ENCODE measurements at regions not wholly inside any gene's neighbourhood (a gene's known extent, or its start where the extent isn't known, plus 50 kb on each side); places are given as distances from the start of the nearest gene placed in this dataset.
"Not testable (repeated sequence)": the region's sequence is repeated elsewhere in the genome, so short reads cannot be mapped to it uniquely, and the experiment has no call there.

DNA sequence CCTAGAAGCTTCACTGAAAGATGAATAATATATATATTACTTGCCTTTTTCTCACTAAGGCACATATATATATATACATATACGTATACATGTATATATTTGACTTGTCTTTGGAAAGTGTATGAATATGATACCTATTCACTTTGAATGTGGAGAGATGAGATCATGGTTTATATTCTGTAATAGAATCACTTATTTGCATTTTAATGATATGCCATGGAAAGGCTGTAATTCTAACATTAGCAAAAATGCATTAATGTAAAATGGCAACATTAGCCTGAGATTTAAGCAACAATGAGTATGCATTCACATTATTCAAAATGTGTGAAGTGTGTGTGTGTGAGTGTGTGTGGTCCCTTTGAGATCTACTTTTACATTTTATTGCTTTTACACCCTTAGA lies 54.5 kb upstream of the PRKD1 start:
- Histone ChIP-seq H3K36me3 (ENCODE audit: insufficient read depth, low read length) (no peaks in the 10 kb centered on the region), H3K27me3 (ENCODE audit: insufficient read depth, low read length) (no peaks in the 10 kb centered on the region), H3K9ac (ENCODE audit: low read depth, low read length) (no peak overlapping the region), H3K27ac (ENCODE audit: low read depth, low read length) (no peak overlapping the region), H3K9me3 (ENCODE audit: insufficient read depth, low read depth, low read length) (no peaks in the 10 kb centered on the region), H3K4me3 (ENCODE audit: low read length) (no peak overlapping the region), H3K4me1 (ENCODE audit: insufficient read depth, low read length) (no peaks in the 10 kb centered on the region)
- WGBS, result no CpG with 5 or more reads among the region's 1 CpG

DNA sequence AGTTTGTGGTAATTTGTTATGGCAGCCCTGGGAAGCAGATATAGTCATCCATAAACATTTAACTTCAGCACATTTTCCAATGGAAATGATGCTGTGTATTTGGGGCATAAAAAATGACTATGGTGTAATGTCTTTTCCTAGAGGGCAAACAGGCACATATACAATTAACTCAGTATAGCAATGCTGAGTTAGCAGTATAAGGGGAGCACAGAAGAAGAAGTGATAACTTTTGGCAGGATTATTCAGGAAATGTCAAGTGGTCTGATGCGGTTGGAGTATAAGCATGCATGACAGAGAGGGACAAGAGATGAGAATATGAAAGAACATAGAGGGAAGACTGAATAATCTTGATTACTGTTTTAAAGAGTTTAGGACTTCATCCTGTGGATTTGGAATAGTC lies 55.3 kb upstream of the PRKD1 start:
- WGBS, result 95% methylated on average over 1 of the region's 1 CpG
- Histone ChIP-seq H3K4me3 (ENCODE audit: low read length) (no peak overlapping the region), H3K27me3 (ENCODE audit: insufficient read depth, low read length) (no peaks in the 10 kb centered on the region), H3K36me3 (ENCODE audit: insufficient read depth, low read length) (no peaks in the 10 kb centered on the region), H3K9me3 (ENCODE audit: insufficient read depth, low read depth, low read length) (no peaks in the 10 kb centered on the region), H3K27ac (ENCODE audit: low read depth, low read length) (no peak overlapping the region), H3K4me1 (ENCODE audit: insufficient read depth, low read length) (no peaks in the 10 kb centered on the region), H3K9ac (ENCODE audit: low read depth, low read length) (no peak overlapping the region)

DNA sequence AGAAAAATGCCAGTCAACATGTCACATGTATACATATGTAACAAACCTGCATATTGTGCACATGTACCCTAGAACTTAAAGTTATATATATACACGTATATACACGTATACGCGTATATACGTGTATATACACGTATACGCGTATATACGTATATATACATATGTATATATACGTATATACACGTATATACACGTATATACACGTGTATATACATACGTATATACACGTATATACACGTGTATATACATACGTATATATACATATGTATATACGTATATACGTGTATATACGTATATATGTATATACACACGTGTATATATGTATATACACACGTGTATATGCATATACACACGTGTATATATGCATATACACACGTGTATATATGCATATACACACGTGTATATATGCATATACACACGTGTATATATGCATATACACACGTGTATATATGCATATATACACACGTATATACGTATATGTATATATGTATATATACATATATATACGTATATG lies 62.8 kb upstream of the PRKD1 start:
- H3K27me3 ChIP-seq (ENCODE audit: insufficient read depth, low read length); H3K9ac ChIP-seq (ENCODE audit: low read depth, low read length); H3K27ac ChIP-seq (ENCODE audit: low read depth, low read length); H3K4me1 ChIP-seq (ENCODE audit: insufficient read depth, low read length); H3K9me3 ChIP-seq (ENCODE audit: insufficient read depth, low read depth, low read length); H3K4me3 ChIP-seq (ENCODE audit: low read length); H3K36me3 ChIP-seq (ENCODE audit: insufficient read depth, low read length): not testable (repeated sequence)
- 95% methylated on average over 14 of the region's 30 CpGs for whole genome bisulfite sequencing

DNA sequence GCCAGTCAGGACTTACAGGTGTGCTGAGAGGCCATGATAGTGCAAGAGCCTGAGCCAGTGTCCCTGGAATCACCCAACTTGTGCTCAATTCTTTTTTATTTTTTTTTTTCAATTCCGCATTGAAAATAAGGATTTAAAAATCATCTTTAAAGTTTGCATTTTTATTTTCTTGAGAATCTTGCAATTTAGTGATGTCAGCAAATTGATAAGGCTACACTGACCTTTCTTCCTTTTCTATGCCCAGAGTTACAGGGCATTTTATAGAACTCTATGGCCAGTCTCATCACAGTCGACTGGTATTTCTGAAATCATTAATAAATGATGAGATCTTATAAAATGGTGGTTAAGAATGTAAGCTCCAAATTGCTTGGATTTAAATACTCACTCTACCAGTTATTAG lies 63.3 kb upstream of the PRKD1 start:
- Histone ChIP-seq H3K36me3 (ENCODE audit: insufficient read depth, low read length) (no peaks in the 10 kb centered on the region), H3K9me3 (ENCODE audit: insufficient read depth, low read depth, low read length) (no peaks in the 10 kb centered on the region), H3K27me3 (ENCODE audit: insufficient read depth, low read length) (no peaks in the 10 kb centered on the region), H3K4me1 (ENCODE audit: insufficient read depth, low read length) (no peaks in the 10 kb centered on the region), H3K4me3 (ENCODE audit: low read length) (no peak overlapping the region), H3K9ac (ENCODE audit: low read depth, low read length) (no peak overlapping the region), H3K27ac (ENCODE audit: low read depth, low read length) (no peak overlapping the region)
- no CpG with 5 or more reads among the region's 2 CpGs for WGBS

DNA sequence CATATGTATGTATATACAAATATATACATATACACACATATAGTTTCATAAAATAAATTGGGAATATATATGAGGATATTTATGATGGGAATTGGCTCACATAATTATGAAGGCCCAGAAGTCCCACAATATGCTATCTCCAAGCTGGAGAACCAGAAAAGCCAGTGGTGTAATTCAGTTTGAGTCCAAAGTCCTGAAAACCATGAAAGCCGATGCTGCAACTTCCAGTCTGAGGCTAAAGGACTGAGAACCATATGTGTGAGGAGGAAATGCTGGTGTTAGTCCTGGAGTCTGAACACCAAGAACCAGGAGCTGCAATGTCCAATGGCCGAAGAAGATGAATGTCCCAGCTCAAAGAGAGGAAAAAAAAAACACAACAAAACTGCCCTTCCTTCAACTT lies 65.5 kb upstream of the PRKD1 start:
- Histone ChIP-seq H3K9ac (ENCODE audit: low read depth, low read length) (no peak overlapping the region), H3K4me1 (ENCODE audit: insufficient read depth, low read length) (no peaks in the 10 kb centered on the region), H3K36me3 (ENCODE audit: insufficient read depth, low read length) (no peaks in the 10 kb centered on the region), H3K27ac (ENCODE audit: low read depth, low read length) (no peak overlapping the region), H3K9me3 (ENCODE audit: insufficient read depth, low read depth, low read length) (no peaks in the 10 kb centered on the region), H3K4me3 (ENCODE audit: low read length) (no peak overlapping the region), H3K27me3 (ENCODE audit: insufficient read depth, low read length) (no peaks in the 10 kb centered on the region)
- 93% methylated on average over 2 of the region's 2 CpGs for WGBS

DNA sequence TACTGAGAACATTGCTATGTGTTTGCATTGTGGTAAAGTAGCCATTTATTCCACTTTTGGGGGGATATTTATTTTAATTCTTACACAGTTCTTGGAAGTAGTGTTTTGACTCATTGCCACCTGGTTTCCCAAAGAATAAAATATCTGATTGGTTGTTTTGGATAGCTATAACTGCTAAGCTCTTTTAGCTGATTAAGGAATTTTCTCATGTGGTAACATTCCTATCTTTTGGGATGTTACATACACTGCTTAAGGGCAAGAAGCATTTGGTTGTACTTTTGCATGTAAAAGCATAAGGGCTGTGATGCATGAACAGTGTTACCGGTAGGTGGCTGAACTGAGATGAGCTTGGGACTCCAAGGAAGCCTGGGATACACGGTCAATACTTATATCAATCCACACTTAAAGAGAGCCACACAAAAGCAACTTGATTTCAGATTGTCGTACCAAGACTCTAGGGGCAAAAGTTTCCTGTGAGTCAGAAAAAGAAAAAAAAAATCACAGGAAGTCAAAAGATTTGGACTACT lies 71.4 kb upstream of the PRKD1 start:
- Histone ChIP-seq H3K36me3 (ENCODE audit: insufficient read depth, low read length) (no peaks in the 10 kb centered on the region), H3K27me3 (ENCODE audit: insufficient read depth, low read length) (no peaks in the 10 kb centered on the region), H3K4me3 (ENCODE audit: low read length) (no peak overlapping the region), H3K4me1 (ENCODE audit: insufficient read depth, low read length) (no peaks in the 10 kb centered on the region), H3K27ac (ENCODE audit: low read depth, low read length) (no peak overlapping the region), H3K9ac (ENCODE audit: low read depth, low read length) (no peak overlapping the region), H3K9me3 (ENCODE audit: insufficient read depth, low read depth, low read length) (no peaks in the 10 kb centered on the region)
- 60% methylated on average over 3 of the region's 3 CpGs for WGBS

DNA sequence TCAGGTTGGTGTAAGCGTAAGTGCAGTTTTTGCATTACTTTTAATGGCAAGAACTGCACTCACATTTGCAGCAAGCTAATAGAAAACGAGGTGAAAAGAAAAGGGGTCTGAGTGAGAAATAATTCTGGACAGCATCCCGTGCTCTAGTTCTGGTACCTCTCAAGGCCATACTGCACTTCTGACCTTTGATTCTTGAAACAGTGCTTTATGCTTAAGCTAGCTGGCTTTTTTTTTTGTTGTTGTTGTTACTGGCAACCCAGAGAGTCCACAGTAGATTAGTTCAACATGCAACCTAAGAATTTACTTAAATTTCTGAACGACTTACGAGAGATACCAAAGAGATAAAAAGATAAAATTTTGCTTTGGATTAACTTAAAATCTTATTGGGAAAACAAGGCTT lies 75.2 kb upstream of the PRKD1 start:
- Histone ChIP-seq H3K36me3 (ENCODE audit: insufficient read depth, low read length) (no peaks in the 10 kb centered on the region), H3K4me1 (ENCODE audit: insufficient read depth, low read length) (0 out of 2 replicates have a peak, but pooled peaks cover 2% of the 10 kb centered on the region), H3K27ac (ENCODE audit: low read depth, low read length) (no peak overlapping the region), H3K9me3 (ENCODE audit: insufficient read depth, low read depth, low read length) (no peaks in the 10 kb centered on the region), H3K27me3 (ENCODE audit: insufficient read depth, low read length) (no peaks in the 10 kb centered on the region), H3K4me3 (ENCODE audit: low read length) (no peak overlapping the region), H3K9ac (ENCODE audit: low read depth, low read length) (no peak overlapping the region)
- 96% methylated on average over 4 of the region's 5 CpGs for WGBS

DNA sequence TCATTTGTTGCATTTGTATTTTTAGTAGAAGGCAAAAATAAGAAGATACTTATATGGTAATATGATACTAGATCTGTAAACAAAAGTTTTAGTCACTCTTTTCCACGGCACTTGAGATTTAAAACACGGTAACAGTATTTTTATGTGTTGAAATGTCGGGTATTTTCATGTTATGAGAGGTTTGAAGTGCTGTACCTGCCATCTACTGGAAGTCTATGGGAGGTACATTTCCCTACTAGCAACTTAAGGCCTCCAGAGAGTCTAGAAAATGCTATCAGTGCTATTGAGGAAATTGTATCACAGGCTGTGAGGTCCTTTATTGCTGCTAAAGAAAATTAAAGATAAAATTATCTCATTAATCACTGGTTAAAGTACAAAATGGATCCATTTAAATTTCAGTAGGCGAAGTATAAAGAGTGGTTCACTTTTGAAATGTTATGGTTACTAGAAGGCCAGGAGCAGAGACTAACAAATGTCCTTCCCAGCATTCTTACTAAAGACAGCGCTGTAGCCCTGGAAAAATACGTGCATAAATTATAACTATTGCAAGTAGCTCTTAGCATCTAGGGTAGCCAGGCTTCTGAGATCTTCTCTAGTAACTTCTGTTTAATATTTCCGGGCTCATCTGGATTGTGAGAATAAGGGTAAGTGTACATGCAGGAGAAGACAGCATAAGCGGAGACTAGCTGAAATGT lies 77.6 kb upstream of the PRKD1 start:
- WGBS, result 76% methylated on average over 8 of the region's 8 CpGs
- H3K27ac ChIP-seq (ENCODE audit: low read depth, low read length), result no peak overlapping the region
- no peaks in the 10 kb centered on the region for H3K27me3 ChIP-seq (ENCODE audit: insufficient read depth, low read length)
- no peaks in the 10 kb centered on the region for H3K36me3 ChIP-seq (ENCODE audit: insufficient read depth, low read length)
- H3K4me3 ChIP-seq (ENCODE audit: low read length), result no peak overlapping the region
- H3K4me1 ChIP-seq (ENCODE audit: insufficient read depth, low read length), result 0 out of 2 replicates have a peak, but pooled peaks cover 2% of the 10 kb centered on the region
- H3K9ac ChIP-seq (ENCODE audit: low read depth, low read length), result no peak overlapping the region
- no peaks in the 10 kb centered on the region for H3K9me3 ChIP-seq (ENCODE audit: insufficient read depth, low read depth, low read length)

DNA sequence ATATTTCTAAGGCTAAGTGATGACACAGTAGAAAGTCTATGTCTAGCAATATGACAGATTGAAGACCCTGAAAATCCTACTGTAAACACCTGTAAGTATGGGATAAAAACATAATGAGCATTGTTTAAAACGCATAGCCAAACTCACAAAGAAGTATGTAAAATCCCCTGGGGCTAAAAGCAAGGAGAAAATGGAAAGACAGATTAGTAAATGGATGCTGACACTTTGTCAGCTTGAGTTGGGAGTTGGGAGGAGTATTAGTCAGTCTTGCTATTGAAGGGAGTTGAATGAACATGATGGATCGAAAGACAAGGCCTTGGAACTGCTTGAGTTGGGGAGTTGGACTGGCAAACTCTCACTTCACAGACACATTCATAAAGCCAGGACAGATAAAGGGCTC lies 79.0 kb upstream of the PRKD1 start:
- Histone ChIP-seq H3K4me3 (ENCODE audit: low read length) (no peak overlapping the region), H3K36me3 (ENCODE audit: insufficient read depth, low read length) (no peaks in the 10 kb centered on the region), H3K27me3 (ENCODE audit: insufficient read depth, low read length) (no peaks in the 10 kb centered on the region), H3K27ac (ENCODE audit: low read depth, low read length) (no peak overlapping the region), H3K9me3 (ENCODE audit: insufficient read depth, low read depth, low read length) (no peaks in the 10 kb centered on the region), H3K9ac (ENCODE audit: low read depth, low read length) (no peak overlapping the region), H3K4me1 (ENCODE audit: insufficient read depth, low read length) (0 out of 2 replicates have a peak, but pooled peaks cover 2% of the 10 kb centered on the region)
- 100% methylated on average over 1 of the region's 2 CpGs for WGBS

DNA sequence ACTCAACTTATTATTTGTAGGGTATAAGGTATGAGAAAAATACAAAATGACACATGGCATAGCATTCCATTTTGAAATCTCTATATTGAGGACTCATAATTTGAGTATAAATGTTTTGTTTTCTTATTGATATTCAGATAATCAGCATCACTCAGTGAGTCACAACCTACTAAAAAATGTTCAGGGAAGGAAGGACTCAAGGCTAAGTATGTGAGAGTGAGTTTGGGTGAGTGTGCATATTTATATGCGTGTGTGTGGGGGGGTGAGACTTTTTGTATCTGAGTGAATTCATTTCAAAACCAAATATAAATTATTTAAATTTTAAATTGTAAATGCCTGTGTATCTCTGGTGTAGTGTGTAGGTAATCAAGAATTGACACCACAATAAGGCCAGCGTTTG lies 87.8 kb upstream of the PRKD1 start:
- no peak overlapping the region for H3K9ac ChIP-seq (ENCODE audit: low read depth, low read length)

DNA sequence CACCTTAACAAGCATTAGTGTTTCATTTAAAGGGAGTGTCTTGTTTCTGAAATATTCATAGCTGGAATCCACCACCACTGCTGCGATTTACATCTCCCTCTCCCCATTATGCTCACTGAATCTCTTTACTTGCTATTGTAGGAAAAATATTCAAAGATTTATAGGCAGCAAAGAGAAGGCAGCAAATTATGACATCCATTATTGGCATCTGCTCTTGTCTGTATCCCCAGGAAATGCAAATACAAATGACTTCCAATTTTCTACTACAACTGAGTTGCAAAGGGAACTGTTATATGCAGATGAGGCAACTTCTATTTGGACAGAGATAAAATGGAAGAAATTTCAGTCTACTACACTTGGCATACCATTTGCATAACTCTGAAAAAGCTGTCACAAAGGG lies 88.4 kb upstream of the PRKD1 start:
- no peaks in the 10 kb centered on the region for H3K27me3 ChIP-seq (ENCODE audit: insufficient read depth, low read length)
- H3K36me3 ChIP-seq (ENCODE audit: insufficient read depth, low read length), result no peaks in the 10 kb centered on the region
- no peaks in the 10 kb centered on the region for H3K9me3 ChIP-seq (ENCODE audit: insufficient read depth, low read depth, low read length)
- H3K4me1 ChIP-seq (ENCODE audit: insufficient read depth, low read length), result no peaks in the 10 kb centered on the region
- no peak overlapping the region for H3K4me3 ChIP-seq (ENCODE audit: low read length)
- no peak overlapping the region for H3K27ac ChIP-seq (ENCODE audit: low read depth, low read length)
- no CpG with 5 or more reads among the region's 1 CpG for WGBS
- no peak overlapping the region for H3K9ac ChIP-seq (ENCODE audit: low read depth, low read length)

More for the DNA sequence above, 87.8 kb upstream of the PRKD1 start:
- Histone ChIP-seq H3K4me3 (ENCODE audit: low read length) (no peak overlapping the region), H3K4me1 (ENCODE audit: insufficient read depth, low read length) (no peaks in the 10 kb centered on the region), H3K27me3 (ENCODE audit: insufficient read depth, low read length) (no peaks in the 10 kb centered on the region), H3K9me3 (ENCODE audit: insufficient read depth, low read depth, low read length) (no peaks in the 10 kb centered on the region), H3K36me3 (ENCODE audit: insufficient read depth, low read length) (no peaks in the 10 kb centered on the region), H3K27ac (ENCODE audit: low read depth, low read length) (no peak overlapping the region)
- 97% methylated on average over 2 of the region's 2 CpGs for WGBS
